22Rv1 (cell line): ENCODE measurements at regions not wholly inside any gene's neighbourhood (a gene's known extent, or its start where the extent isn't known, plus 50 kb on each side); places are given as distances from the start of the nearest gene placed in this dataset.

ENCODE experiments used
- H3K27ac ChIP-seq: fragments of 450-650 bp; 2 replicates; pipeline ENCODE4 v1.5.1; 2017
- ZFX ChIP-seq: fragments of 450-650 bp; IDR thresholded peaks from 2 replicates; pipeline ENCODE4 v1.6.1; 2017; ENCODE audit warnings: antibody characterized with exemption, borderline replicate concordance
- TF ChIP-seq, protein P1 (sequence below): fragments of 450-650 bp; IDR thresholded peaks from 2 replicates; pipeline ENCODE4 v1.5.1; 2017; ENCODE audit warnings: mild to moderate bottlenecking

DNA sequence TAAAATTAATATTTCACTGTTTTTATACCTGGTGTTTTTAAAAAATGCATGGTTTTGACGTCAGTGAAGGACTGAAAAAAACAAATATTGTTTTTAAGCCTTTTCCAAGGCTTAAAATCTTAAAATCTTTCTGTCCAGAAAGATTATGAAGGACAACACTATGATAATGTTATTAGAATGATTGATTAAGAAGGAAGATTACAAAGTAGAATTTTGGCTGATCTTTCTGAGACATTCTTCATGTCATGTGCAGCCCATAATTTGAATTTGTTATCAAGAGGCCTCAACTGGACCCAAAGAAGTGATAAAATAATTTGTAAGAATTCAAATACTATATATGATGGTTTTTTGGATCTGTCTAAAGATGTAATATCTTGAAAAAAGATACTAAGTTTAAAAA, 584.4 kb upstream of the CXADR start:
- no peak for TF ChIP-seq ZFX
- TF ChIP-seq, protein P1, sequence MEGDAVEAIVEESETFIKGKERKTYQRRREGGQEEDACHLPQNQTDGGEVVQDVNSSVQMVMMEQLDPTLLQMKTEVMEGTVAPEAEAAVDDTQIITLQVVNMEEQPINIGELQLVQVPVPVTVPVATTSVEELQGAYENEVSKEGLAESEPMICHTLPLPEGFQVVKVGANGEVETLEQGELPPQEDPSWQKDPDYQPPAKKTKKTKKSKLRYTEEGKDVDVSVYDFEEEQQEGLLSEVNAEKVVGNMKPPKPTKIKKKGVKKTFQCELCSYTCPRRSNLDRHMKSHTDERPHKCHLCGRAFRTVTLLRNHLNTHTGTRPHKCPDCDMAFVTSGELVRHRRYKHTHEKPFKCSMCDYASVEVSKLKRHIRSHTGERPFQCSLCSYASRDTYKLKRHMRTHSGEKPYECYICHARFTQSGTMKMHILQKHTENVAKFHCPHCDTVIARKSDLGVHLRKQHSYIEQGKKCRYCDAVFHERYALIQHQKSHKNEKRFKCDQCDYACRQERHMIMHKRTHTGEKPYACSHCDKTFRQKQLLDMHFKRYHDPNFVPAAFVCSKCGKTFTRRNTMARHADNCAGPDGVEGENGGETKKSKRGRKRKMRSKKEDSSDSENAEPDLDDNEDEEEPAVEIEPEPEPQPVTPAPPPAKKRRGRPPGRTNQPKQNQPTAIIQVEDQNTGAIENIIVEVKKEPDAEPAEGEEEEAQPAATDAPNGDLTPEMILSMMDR, result no peak
- H3K27ac ChIP-seq, result no peak overlapping the region

DNA sequence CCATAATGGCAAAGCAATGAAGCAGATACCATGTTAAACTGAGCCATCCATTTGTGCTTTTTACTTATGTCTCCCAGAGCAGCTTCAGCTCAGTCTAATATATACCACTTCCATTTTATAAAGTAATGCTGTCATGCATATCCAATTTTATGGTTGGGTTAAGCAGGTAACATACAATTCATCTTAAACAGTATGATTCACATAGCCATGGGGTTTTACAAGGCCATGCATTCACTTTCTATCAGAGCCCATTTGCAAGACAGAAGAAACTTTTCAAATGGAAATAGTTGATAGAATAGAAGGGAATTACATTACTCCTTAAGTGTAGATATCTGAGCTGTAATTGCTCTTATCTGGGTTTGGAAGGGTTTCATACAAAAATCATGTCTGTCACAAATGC, 580.5 kb upstream of the CXADR start:
- H3K27ac ChIP-seq, result no peak overlapping the region
- no peak for TF ChIP-seq ZFX
- TF ChIP-seq, protein P1, result no peak

DNA sequence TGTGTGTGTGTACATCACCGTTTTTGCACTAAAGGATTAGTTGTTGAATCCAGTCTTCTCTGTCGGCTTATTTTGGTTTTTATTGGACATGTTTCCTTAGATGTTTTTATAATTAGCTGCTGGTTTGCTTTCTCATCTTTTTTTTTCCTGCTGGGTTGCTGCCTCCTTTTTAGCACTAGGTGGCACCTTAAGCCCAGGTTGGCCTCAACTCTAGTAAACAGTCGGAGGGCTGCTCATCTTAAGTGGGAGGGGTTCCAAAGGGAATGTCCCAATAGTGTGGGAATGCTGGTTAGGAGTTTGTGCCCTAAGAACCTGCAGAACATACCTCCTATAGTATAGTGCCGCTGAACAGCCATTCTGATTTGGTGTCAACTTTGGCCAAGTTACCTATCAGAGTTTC, 570.1 kb upstream of the CXADR start:
- TF ChIP-seq, protein P1, result peak; percentile 75
- no peak for TF ChIP-seq ZFX
- H3K27ac ChIP-seq, result no peak overlapping the region

DNA sequence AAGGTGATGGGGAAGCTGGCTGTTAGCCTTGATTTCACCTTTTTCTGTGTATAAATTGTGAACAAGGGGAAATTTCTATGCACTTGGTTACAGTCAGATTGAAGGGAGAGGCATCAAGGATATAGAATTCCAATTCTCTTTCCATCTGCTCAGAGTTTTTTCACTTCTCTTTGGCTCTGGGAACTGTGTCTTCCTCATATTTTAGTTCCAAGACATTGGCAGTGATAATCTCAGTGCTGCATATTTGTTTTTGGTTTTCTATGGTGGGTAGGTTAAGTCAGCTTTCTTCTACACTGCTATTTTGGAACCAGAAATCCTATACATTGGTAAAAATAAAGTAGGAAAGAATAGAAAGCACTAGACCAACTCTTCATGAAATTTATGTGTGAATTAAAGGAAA, 569.6 kb upstream of the CXADR start:
- TF ChIP-seq ZFX, result no peak
- TF ChIP-seq, protein P1, result no peak
- H3K27ac ChIP-seq, result no peak overlapping the region

DNA sequence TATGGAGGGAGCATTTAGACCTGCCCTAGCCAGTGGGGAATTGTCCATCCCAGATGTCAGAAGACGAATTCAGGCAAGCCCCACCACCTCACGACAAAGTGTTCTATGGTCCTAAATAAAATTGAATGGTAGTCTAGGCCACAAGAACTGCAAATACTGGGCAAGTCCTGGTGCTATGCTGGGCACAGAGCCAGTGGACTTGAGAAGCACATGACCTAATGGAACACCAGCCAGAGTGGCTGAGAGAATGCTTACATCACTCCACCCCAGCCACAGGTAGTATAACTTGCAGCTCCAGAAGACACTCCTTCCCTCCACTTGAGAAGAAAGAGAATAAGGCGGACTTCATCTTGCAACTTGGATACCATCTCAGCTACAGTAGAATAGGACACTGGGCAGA, 567.3 kb upstream of the CXADR start:
- no peak overlapping the region for H3K27ac ChIP-seq
- TF ChIP-seq, protein P1, result no peak
- TF ChIP-seq ZFX, result no peak

DNA sequence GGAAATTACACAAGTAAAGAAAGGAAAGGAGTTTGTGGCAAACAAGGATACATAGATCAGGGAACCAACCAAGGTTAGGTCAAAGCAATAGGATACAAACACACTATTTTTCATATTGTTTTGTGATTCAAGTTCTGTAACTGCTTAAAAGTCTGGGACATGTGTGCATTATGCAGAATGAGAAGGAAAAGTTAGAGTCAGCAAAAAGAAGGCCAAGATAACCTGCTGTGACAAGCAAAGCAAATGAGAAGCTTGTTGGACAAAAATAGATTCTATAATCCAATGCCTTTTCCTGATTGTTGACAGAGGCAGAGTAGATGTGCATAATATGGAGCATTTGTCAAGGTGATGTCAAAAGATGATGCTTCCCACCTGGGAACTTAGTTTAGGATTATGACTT, 556.0 kb upstream of the CXADR start:
- TF ChIP-seq, protein P1, result no peak
- no peak for TF ChIP-seq ZFX
- H3K27ac ChIP-seq, result no peak overlapping the region

DNA sequence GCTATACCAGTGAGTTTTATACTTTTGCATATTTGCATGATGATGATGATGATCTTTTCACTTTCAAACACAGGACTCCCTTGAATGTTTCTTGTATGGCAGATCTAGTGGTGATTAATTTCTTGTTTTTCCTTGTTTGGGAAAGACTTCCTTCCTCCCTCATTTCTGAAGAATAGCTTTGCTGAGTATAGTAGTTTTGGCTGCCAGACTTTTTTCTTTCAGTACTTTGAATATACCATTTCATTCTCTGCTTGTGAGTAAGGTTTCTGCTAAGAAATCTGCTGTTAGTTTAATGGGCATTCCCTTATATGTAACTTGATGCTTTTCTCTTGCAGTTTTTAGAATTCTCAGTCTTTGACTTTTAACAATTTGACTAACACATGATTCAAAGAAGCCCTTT, 547.4 kb upstream of the CXADR start:
- TF ChIP-seq ZFX, result no peak
- TF ChIP-seq, protein P1, result no peak
- H3K27ac ChIP-seq, result no peak overlapping the region
